Adipose tissue (tissue), 3 donors: ENCODE measurements at regions not wholly inside any gene's neighbourhood (a gene's known extent, or its start where the extent isn't known, plus 50 kb on each side); places are given as distances from the start of the nearest gene placed in this dataset.
"Not testable (repeated sequence)": the region's sequence is repeated elsewhere in the genome, so short reads cannot be mapped to it uniquely, and the experiment has no call there.

Source experiments
- H3K27ac ChIP-seq: one replicate; pipeline ENCODE4 v1.5.1; 2013; ENCODE audit warnings: low read depth, low read length
- WGBS, 3 donors: extraction: QIAGEN DNeasy Blood & Tissue Kit; methylation state at CpG; one replicate each; pipeline ENCODE4 v1.1.7; 2013; 5-methylcytosine and 5-hydroxymethylcytosine counted together
- donor health status: healthy with polysubstance abuse.
- donor health status: Bipolar disorder and iron deficiency.
- donor health status: healthy.

DNA sequence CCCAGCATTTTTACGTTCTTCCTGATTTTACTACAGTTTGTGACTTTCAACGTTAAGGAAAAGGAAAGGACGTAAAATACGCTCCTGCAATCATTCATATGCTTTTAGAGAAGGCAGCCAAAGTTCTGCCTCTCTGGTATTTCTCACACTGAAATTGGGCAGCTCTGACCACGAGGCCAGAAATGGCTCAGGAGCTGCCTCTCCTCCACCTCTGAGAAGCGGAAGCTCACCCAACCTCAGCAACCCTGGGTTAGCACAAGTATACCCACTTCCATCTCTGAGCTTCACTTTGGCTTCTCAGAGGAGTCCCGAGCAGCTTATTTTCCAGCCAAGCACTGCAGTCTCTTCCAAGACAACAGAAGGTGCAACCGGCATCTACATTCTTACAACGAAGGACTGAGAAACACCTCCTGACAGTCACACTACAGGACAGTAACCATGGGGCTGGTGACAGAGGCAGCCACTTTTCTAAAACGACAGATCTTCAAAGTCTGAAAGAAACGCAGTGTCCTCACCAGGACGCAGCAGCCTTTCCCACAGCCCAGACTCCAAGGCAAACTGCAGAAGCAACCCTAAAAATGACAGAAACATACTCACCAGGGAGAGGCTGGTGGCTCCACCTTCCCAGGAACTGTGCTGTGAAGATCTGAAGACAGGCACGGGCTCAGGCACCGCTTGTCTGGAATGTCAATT lies 373.7 kb downstream of the BCL2L11 start:
- 2 to 45% (median 11%) methylated on average over 5 to 9 of the region's 14 CpGs for WGBS, 3 donors
- H3K27ac ChIP-seq = not testable (repeated sequence)

GRCh38 chr2:111494981-111495315 lies 374.2 kb downstream of the BCL2L11 start:
- not testable (repeated sequence) for H3K27ac ChIP-seq
- WGBS, 3 donors = 0% methylated on average over 1 to 3 of the region's 7 CpGs

DNA sequence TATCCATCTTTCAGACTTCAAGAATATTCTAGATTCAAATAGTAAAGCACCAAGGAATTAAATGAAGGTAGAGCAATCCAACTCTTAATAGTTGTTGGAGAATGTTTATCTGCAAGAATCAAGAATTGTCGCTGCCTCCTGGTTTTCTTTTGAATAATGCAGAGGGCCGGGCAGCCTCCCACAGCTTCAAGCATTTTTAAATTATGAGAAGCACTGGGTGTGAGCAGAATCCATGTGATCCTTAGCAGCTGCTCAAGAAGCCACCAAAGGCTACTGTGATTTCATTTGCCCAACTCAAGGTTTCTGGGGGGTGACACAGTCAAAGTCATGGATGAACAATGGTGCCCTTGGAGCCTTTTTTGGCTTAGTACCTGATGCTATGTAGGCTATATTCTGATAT lies 374.9 kb downstream of the BCL2L11 start:
- H3K27ac ChIP-seq = not testable (repeated sequence)
- WGBS, 3 donors = 47 to 72% (median 62%) methylated on average over 2 of the region's 2 CpGs

DNA sequence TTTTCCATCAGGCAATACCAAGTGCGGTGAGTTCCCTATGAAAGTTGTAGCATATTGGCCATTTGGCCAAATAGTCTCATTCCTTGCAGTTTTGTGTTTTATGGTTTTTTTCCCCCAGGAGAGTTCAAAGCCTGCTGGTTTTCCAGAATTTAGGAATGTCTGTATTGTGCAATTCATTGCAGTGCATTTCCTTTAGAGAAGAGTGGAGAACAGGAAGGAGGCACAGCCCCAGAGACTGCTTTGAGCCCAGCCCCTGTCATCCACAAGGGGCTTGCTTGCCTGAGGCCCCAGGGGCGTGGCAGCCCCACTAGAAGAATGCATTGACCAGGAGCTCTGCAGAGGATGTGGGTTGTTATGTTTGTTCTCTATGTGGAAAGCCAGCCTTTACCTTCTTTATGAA lies 375.5 kb downstream of the BCL2L11 start:
- WGBS, 3 donors = 57 to 79% (median 68%) methylated on average over 2 of the region's 2 CpGs
- not testable (repeated sequence) for H3K27ac ChIP-seq

GRCh38 chr2:111496860-111497259 lies 376.1 kb downstream of the BCL2L11 start:
- not testable (repeated sequence) for H3K27ac ChIP-seq
- WGBS, 3 donors = 66 to 89% (median 83%) methylated on average over 4 of the region's 5 CpGs

GRCh38 chr2:111497270-111497669 lies 376.6 kb downstream of the BCL2L11 start:
- 62 to 77% (median 64%) methylated on average over 2 of the region's 2 CpGs for WGBS, 3 donors
- H3K27ac ChIP-seq = not testable (repeated sequence)

GRCh38 chr2:111500536-111501062 lies 379.9 kb downstream of the BCL2L11 start:
- WGBS, 3 donors = 68 to 87% (median 85%) methylated on average over 2 of the region's 3 CpGs
- not testable (repeated sequence) for H3K27ac ChIP-seq

GRCh38 chr2:111503844-111504570 lies 380.0 kb downstream of the ANAPC1 start:
- H3K27ac ChIP-seq = not testable (repeated sequence)
- 0 to 50% (median 0%) methylated on average over 1 of the region's 5 CpGs for WGBS, 3 donors

- 74 to 100% (median 85%) methylated on average over 1 of the region's 2 CpGs for WGBS, 3 donors
These were observed 379.4 kb downstream of the ANAPC1 start for GRCh38 chr2:111504571-111504942.

DNA sequence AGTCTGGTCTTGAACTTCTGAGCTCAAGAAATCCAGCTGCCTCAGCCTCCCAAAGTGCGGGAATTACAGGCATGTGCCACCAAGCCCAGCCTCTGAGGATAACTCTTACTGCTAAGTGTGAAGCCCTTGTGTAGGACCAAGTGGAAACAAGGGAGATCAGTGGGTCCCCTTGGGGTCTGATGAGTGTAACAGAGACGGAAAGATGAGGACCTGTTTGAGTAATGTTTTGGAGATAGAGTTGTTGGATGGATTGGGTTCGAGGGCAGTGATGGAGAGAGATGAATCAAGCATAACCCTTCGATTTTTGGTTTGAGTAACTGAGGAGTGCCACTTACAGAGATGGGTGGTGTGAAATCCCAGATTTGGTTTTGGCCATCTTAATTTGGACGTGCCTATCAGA lies 378.7 kb downstream of the ANAPC1 start:
- 50 to 91% (median 68%) methylated on average over 4 to 5 of the region's 5 CpGs for WGBS, 3 donors

More at GRCh38 chr2:111504571-111504942, 379.4 kb downstream of the ANAPC1 start:
- not testable (repeated sequence) for H3K27ac ChIP-seq

GRCh38 chr2:111506936-111507335 lies 377.1 kb downstream of the ANAPC1 start:
- WGBS, 3 donors = 44 to 82% (median 79%) methylated on average over 4 of the region's 5 CpGs
- H3K27ac ChIP-seq = not testable (repeated sequence)

More for the DNA sequence above, 378.7 kb downstream of the ANAPC1 start:
- not testable (repeated sequence) for H3K27ac ChIP-seq

- 78 to 90% (median 85%) methylated on average over 6 of the region's 6 CpGs for WGBS, 3 donors
- H3K27ac ChIP-seq = not testable (repeated sequence)
These were observed 374.6 kb downstream of the ANAPC1 start for GRCh38 chr2:111509225-111509869.

DNA sequence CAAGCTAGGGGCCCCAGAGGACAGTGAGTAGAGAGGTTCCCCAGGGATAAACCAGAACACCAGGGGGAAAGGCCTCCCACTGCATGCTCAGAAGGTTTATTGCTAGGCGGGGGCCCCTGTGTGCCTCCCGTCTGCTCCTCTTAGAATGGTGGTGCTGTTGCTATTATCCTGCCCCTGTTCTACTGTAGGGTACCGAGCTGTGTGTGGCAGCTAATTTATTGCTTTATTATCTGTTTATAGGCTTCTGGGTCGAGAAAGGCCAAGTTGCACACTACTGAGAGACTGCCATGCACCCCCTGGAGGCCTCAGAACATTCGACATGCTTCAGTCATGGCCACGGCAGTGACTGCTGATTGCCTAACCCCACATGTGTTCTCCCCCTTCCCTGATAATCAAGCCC lies 373.6 kb downstream of the ANAPC1 start:
- 71 to 77% (median 72%) methylated on average over 3 to 5 of the region's 6 CpGs for WGBS, 3 donors
- not testable (repeated sequence) for H3K27ac ChIP-seq

DNA sequence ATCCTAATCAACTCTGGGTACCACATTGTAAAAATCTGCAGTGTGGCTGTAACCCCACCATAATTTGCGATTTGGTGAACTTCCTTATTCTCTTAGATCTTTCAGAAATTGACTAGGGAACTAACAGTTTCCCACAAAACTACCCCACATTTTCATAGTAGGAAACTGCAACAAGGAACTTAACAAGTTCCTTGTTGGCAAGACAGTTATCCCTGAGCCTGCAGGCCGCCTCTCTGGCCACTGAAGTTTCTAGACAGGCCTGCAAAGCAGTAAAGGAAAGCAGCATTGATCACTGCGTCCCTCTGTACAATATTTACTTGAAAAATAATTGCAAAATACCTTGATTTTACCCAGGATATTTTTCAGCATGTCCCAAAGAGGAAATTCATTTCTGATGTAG lies 372.9 kb downstream of the ANAPC1 start:
- 60 to 79% (median 73%) methylated on average over 3 of the region's 3 CpGs for WGBS, 3 donors
- H3K27ac ChIP-seq = not testable (repeated sequence)

GRCh38 chr2:111512378-111512777 lies 371.6 kb downstream of the ANAPC1 start:
- 40 to 50% (median 47%) methylated on average over 2 of the region's 3 CpGs for WGBS, 3 donors
- H3K27ac ChIP-seq = not testable (repeated sequence)

GRCh38 chr2:111514138-111514537 lies 369.9 kb downstream of the ANAPC1 start:
- not testable (repeated sequence) for H3K27ac ChIP-seq
- 93 to 98% (median 93%) methylated on average over 3 of the region's 4 CpGs for WGBS, 3 donors

DNA sequence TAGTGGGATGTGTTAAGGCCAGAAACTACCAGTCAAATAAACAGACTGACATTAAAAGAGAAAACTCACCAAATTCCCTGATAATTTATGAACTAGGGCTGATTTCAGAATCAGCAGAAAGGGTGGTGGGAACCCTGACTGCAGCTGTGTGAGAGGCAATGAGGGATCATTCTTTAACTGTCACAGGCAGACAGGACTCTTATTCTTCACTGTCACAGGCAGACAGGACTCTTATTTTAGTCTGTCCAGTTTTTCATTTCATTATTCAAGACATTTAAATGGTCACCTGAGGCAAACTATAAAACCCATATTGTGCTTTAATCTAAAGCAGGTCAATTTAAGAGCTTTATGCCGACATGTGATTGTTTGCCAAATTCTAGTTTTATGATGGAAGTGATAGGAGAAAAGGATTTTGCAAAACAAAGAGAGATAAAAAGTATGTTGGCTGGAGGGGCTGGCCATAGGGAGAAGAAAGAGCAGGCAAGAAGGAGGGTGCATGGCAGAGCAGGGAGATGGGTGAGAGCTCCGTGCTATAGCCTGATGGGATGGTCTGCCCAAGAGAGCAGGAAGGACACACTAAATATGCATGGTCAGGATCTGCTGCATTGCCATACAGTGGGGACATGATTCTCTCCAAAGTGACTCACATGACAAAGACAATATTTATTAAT lies 366.8 kb downstream of the ANAPC1 start:
- H3K27ac ChIP-seq = not testable (repeated sequence)
- 60 to 92% (median 85%) methylated on average over 1 of the region's 2 CpGs for WGBS, 3 donors

GRCh38 chr2:111517721-111518053 lies 366.3 kb downstream of the ANAPC1 start:
- WGBS, 3 donors = 39 to 88% (median 68%) methylated on average over 1 to 2 of the region's 2 CpGs
- not testable (repeated sequence) for H3K27ac ChIP-seq

- no peak overlapping the region for H3K27ac ChIP-seq
- WGBS, 3 donors = 57 to 80% (median 64%) methylated on average over 3 of the region's 3 CpGs
These were observed 364.9 kb downstream of the ANAPC1 start for GRCh38 chr2:111519071-111519470.
